ENCODE measurements at regions not wholly inside any gene's neighbourhood (a gene's known extent, or its start where the extent isn't known, plus 50 kb on each side); places are given as distances from the start of the nearest gene placed in this dataset.

- Histone ChIP-seq H3K4me3 (replicated peaks in 1 of 3; ENCODE audit: insufficient read depth in 1 of 3, low read depth in 1 of 3, low read length in 3 of 3) (no peak overlapping the region), H3K4me2 (ENCODE audit: insufficient read depth, low read length) (no peak overlapping the region), H4K20me1 (replicated peaks; ENCODE audit: control insufficient read depth, extremely low read depth, insufficient read depth, low read length) (no peaks in the 10 kb centered on the region), H3K27ac (ENCODE audit: insufficient read depth, low read depth, low read length) (no peak overlapping the region), H2AFZ (ENCODE audit: low read depth, low read length) (no peak overlapping the region), H3K4me1 (ENCODE audit: control insufficient read depth, extremely low read depth, insufficient read depth, low read length) (no peaks in the 10 kb centered on the region), H3K36me3 (ENCODE audit: control insufficient read depth in 2 of 2, extremely low read depth in 1 of 2, insufficient read depth in 2 of 2, low read length in 2 of 2) (no peaks in the 10 kb centered on the region), H3K9ac (replicated peaks; ENCODE audit: extremely low read depth, insufficient read depth, low read length) (no peak overlapping the region), H3K79me2 (ENCODE audit: control insufficient read depth, insufficient read depth, low read length) (no peaks in the 10 kb centered on the region), H3K27me3 (ENCODE audit: control insufficient read depth in 2 of 2, insufficient read depth in 2 of 2, low read length in 2 of 2) (no peaks in the 10 kb centered on the region), H3K9me3 (replicated peaks; ENCODE audit: control insufficient read depth, insufficient read depth, low read length) (no peaks in the 10 kb centered on the region), H3K9me1 (replicated peaks; ENCODE audit: control insufficient read depth, extremely low read depth, insufficient read depth, low read length) (no peaks in the 10 kb centered on the region)
- dilution Hi-C loops (cut with MboI; ENCODE audit: extremely low pct_ligation_motif_present, low sequenced_read_pairs) = no loop called here
- CTCF ChIA-PET = interaction anchor here (0.6 kb wide), 1 partner anchor 333 kb away, joined by 3 read pairs; no protein-coding TSS in a partner anchor
- no peak for FAIRE-seq
- TF ChIP-seq, protein P1, sequence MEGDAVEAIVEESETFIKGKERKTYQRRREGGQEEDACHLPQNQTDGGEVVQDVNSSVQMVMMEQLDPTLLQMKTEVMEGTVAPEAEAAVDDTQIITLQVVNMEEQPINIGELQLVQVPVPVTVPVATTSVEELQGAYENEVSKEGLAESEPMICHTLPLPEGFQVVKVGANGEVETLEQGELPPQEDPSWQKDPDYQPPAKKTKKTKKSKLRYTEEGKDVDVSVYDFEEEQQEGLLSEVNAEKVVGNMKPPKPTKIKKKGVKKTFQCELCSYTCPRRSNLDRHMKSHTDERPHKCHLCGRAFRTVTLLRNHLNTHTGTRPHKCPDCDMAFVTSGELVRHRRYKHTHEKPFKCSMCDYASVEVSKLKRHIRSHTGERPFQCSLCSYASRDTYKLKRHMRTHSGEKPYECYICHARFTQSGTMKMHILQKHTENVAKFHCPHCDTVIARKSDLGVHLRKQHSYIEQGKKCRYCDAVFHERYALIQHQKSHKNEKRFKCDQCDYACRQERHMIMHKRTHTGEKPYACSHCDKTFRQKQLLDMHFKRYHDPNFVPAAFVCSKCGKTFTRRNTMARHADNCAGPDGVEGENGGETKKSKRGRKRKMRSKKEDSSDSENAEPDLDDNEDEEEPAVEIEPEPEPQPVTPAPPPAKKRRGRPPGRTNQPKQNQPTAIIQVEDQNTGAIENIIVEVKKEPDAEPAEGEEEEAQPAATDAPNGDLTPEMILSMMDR (IDR thresholded peaks at IDR 0.05; ENCODE audit: extremely low read depth in 1 of 2, insufficient read depth in 1 of 2, low read depth in 1 of 2, low read length in 2 of 2) = no peak
- TF ChIP-seq MYC (IDR thresholded peaks at IDR 0.05; ENCODE audit: low read depth, low read length) (no peak), EZH2 (IDR thresholded peaks at IDR 0.05; ENCODE audit: borderline replicate concordance, low read depth, low read length, severe bottlenecking) (no peak), JUN (IDR thresholded peaks at IDR 0.05; ENCODE audit: borderline replicate concordance, insufficient read depth, insufficient read length, low read depth) (no peak), POLR2AphosphoS5 (IDR thresholded peaks at IDR 0.05; ENCODE audit: insufficient read depth, low read depth, low read length) (no peak), FOS (IDR thresholded peaks at IDR 0.05; ENCODE audit: borderline replicate concordance, insufficient read depth, low read length) (no peak), POLR2A (IDR thresholded peaks at IDR 0.05; ENCODE audit: low read depth, low read length) (no peak), MAX (IDR thresholded peaks at IDR 0.05; ENCODE audit: insufficient read depth, insufficient read length) (no peak), GATA2 (IDR thresholded peaks at IDR 0.05; ENCODE audit: insufficient read depth, insufficient read length, low read depth, low read length) (no peak)
- POLR2A ChIA-PET = no interaction called here
- no TSS peak for BruUV-seq (replicated peaks)
- intact Hi-C loops (cut with micrococcal nuclease) = no loop called here
- no peak for DNase-seq (ENCODE audit: low read depth, low spot score)
Observed at GRCh38 chr13:70895599-70895998, 787.3 kb upstream of the KLHL1 start.
